HG03354 (cell line): ENCODE measurements at regions not wholly inside any gene's neighbourhood (a gene's known extent, or its start where the extent isn't known, plus 50 kb on each side); places are given as distances from the start of the nearest gene placed in this dataset.
"Not testable (repeated sequence)": the region's sequence is repeated elsewhere in the genome, so short reads cannot be mapped to it uniquely, and the experiment has no call there.

Experiments used
- ATAC-seq: cut with Tn5 transposase; IDR thresholded peaks from one replicate; pipeline ENCODE4 v1.9.1; 2021; ENCODE audit warnings: mild to moderate bottlenecking; ENCODE audit not compliant: unreplicated experiment, poor library complexity, severe bottlenecking

DNA sequence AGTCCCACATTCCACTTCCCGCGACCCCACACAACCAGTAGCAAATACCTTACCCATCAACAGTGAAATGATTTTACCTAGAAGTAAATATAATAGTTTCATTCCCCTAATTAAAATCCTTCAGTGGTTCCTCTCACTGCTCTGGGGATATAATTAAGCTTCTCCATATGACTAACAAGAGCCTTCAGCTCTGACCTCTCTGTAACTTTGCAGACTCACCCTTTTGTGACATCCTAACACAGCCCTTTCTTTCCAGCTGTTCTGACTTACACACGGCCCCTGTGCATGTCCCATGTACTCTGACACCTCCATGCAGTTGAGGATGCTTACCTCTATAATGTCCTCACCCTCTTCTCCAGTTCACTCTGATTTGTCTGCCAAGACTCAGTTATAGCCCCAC, 137.3 kb upstream of the SPAG17 start:
- ATAC-seq, result no peak

DNA sequence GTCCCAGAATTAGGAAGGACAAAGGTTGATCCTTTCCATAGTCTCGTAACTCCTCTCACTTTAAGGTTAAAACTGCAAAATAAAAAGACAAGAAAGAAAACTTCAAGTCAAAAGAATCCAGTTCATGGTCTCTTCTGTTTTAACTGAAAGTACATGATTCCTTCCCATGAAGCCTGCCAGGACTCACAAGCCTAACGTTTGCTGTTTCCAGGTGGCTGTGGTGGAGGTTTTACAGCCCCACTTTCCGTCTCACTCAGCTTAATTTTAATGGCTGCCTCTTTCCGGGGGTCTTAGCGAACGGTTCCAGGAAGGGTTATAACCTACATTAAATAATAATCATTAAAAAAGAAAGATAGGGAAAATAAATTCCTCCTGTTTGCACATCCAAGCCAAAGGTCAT, 136.8 kb upstream of the SPAG17 start:
- no peak for ATAC-seq

DNA sequence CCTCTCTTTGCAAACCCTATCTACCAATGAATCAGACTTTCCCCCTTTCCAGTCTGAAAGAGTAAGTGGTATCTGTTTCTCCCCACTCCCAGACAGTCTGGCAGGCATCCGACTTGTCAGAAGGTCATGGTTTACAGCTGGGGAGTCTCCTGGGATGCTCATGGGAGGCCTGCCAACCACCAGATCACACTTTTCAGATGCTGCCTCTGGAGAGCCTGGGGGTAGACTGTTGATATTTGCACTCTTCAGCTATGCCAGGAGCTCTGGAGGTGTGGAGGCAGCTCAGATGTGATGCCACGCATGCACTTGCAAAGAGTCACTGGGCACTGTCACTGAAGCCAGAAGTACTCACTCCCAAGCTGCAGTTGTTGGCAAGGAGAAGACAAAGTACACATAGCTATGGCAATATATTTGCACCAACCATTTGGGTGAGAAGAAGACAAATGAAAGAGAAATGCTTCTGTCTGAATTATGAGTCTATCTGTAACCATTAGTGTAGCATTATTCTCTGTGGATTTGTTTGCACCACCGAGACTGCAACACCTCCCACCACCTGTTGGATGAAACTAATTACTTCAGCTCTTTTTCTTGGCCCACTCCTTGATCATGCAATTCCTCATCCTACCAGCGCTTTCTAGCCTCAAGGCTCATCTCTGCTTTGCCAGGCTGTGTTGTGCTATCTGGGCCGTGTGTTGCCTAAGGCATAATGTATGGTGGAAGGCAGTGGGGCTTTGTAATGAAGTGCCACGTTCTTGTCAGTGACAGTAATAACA, 133.0 kb upstream of the SPAG17 start:
- no peak for ATAC-seq

DNA sequence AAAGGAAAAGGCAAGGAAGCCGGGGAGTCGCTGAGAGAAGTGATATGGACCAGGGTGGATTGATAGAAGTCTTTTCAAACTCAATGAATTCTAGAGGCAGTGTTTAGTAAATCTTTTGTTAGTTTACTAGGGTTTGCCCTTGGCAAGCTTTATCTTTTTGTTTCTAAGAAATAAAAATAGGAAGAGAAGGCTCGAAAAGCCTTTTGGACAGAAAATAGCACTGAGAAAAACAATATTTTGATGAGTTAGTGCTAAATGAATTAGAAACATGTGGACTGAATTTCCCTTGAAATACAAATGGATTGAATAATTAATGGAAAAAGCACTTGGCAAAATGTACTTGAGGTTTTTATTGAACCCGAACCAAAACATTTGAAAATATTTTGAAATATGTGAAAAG, 121.8 kb upstream of the SPAG17 start:
- no peak for ATAC-seq

DNA sequence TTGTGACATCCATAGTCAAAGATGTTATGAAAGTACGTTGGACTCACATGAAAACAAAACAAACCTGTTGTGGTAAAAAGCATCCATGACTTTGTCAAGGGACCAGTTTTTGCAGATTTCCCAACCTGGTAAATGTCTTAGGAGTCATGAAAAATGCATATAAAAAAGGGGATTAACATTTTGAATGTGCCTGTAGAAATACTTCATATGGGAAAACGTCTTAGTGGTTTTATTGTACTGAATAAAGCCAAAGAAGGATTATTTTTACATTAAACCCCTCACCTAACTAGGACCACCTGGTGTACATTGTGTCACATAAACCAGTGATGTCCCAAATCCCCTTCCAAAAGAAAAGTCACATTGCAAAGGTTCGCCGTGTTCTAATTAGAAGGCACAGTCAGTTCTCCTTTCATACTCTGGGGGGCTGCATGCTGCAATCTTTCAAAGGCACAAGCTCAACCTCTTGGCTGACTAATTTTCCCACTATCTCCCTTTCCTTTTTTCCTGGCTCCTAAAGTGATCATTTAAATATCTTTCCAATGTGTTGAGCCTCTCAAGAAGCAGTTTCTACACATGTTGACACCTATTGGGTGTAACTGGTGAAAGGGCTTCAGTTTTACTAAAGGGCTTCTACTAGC, 119.8 kb upstream of the SPAG17 start:
- ATAC-seq, result no peak

DNA sequence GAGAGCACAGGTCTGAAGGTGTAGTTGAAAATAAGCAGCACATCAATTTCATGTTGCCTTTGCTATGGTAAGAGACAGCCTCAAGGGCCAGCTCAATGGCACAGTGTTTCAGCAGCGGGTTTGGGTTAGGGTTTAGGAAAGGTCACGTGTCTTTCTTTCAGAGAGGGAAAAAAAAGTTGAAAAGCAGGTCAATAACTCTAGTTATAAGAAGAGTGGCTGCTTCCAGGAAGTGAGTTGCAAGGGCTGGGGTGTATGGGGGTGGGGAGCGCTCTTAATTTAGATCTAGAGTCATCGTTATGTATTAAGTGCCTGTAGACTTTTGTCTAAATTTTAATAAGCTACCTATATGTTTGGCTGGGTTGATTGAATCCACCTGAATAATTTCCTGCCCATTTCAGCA, 118.5 kb upstream of the SPAG17 start:
- no peak for ATAC-seq

DNA sequence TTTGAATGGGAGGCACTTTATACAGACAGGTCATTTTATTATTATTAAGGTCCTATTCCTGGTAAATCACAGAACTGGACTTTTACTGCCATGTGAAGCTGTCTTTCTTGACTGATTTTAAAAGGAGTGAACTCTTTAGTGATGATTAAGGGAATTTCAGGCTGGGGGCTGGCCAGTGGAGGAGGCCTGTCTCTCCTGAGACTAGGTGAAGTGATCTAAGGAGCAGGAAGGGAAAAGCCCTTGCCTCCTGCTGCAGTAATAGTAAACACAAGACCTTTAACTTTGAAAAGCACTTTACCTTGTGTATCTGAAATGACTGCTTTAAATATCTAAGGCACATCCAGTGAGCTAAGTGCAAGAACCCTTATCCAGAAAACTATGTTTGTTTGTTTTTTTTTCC, 118.0 kb upstream of the SPAG17 start:
- no peak for ATAC-seq

DNA sequence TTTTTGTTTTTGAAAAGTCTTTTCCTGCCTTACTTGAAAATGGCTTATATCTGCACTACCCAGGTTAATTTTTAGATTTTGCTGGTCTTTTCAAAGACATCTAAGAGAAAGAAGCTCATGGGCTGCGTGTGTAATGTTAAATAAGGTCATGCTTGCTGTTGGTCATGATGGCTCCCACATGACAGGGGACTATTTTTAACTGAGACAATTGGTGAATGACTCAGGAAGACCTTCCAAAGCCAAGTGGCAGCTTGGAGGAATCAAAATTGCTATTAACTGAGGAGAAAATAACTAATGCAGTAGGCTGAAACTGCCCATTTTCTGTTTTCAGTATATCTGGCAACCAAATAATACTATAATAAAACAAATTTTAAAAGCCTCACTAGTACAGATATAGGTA, 117.1 kb upstream of the SPAG17 start:
- no peak for ATAC-seq

DNA sequence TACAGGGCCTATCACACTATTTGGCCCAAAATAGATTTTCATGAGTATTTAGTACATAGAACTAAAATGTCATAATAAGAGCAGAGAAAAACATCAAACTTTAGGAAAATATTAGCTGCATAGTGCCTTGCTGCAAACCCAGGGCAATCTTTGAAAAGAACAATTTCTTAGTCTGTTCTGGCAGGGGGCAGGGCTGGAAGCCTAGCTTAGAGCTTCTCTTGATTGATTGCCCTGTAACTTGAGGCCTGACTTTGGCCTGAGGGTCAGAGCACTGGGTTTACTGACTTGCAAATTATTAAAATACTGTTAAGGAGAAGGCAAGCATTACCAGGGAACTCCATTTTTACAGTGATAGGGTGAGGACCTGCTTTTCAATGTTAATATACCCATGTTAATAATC, 115.8 kb upstream of the SPAG17 start:
- no peak for ATAC-seq

DNA sequence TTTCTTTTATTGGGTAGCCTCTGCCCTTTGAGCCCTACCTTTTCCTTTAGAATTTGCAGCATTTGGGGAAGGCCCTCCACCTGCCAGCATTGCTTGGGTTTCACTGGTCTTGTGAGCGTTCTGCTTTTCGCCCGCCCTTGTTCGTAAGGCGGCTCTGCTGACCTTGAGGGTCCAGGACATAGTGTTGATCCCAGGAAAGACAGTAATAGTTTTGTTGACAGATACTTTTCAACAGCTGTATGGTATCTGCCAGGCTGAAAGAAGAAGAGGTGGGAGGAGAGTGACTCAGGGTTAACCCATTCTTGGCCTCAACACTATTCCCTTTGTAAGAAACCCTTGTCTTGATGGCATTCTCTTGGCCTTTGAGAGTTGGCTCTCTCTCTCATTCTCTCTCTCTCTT, 113.4 kb upstream of the SPAG17 start:
- ATAC-seq, result no peak

DNA sequence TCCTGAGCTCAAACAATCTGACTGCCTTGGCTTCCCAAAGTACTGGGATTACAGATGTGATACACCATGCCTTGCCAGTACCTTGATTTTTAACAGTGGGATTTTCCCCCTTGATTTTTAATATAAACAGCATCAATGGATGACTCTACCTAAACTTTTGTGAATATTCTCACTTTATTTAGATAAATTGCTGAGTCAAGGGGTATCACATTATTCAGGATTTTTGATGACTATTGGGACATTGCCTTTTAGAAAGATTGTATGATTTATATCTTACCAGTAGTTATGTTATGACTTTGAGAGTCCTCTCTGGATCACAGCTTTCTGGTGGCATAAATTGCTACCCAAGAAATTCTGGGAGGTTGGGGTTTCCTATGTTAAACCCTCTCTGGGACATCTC, 112.5 kb upstream of the SPAG17 start:
- ATAC-seq, result no peak

DNA sequence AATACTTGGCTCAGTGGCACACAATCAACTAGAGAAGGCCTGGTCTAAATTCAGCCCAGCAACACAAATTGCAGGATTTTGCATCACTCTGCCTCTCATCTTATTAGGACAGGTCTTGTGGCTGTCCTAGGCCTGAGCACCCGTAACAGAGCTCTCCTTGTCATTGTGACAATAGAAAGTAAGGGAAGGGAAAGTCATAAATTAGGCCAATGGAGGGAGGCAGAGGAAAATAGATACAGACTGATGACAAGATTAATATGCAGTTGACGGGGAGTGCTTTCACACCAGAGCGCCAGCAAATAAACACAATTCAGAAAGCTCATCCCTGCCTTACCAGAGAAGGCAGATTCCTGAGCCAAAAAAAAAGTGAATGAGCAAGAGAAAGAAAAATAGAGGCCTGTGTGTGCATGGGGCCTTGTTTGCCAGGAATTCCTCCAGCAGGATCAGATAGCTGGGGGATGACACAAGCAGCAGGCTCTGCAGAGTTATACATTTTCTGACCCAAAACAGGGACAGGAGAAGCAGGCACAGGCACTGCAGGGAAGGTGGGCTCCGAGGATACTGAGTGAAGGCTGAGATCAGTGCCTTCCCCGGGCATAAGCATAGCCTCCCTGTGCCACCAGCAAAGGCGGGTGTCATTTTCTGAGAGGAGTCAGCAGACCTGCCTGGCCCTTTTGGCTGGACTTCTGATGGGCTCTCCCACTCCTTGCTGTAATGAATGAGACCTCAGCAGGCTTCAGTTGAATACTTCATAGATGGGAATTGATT, 110.0 kb upstream of the SPAG17 start:
- no peak for ATAC-seq

DNA sequence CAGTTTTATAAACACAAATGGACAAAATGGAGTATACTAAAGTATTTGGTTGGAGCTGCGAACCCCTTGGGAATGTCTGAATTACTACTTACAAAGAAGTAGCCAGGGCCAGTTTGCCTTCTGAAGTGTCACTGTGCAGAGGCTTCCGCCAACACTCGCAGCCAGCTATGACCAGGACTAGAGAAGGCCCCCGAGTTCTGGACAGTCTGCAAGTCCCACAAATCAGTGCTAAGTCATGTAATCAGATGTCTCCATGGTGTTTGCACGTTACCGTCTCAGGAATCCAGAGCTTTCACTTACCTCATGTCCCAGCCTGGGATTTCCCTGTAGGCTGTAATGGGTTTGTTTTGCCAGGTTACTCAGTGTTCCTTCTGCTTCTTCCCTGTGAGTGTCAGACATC, 106.6 kb upstream of the SPAG17 start:
- no peak for ATAC-seq

DNA sequence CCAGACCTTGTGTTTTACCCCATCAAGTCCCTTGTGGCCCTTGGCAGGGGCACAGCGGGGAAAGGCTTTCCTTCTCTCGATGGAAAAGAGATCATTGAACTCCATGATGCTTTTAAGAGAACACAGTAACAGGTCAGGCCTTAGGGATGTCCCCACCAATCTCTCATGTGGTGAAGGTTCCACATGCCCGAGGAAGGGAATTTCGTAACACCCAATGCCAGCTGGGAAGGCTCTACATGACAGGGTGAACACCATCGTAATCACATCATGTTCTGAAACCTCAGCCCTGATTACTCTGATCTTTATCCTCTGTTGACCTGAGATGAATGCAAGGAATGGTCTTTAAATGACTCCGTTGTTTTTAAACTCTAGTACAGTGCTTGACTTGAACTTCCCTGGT, 105.5 kb upstream of the SPAG17 start:
- ATAC-seq, result no peak

DNA sequence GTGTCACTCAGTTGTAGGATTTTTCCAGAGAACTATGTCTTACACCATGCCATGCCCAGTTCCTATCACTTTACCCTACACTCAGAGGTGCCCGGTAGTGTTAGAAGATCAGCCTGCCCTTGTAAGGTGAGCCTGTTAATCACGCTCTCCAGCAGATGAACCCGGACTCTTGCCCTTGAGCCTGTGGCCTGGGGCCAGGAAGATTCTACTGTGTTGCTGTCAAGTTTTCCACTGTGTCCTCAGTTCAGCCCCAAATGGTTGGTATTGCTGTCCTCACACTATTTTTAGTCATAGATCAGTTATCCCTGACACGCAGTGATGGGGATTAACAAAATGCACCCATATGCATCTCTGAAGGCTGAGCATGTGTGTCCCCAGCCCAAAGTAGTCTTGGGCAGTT, 105.0 kb upstream of the SPAG17 start:
- ATAC-seq, result no peak

DNA sequence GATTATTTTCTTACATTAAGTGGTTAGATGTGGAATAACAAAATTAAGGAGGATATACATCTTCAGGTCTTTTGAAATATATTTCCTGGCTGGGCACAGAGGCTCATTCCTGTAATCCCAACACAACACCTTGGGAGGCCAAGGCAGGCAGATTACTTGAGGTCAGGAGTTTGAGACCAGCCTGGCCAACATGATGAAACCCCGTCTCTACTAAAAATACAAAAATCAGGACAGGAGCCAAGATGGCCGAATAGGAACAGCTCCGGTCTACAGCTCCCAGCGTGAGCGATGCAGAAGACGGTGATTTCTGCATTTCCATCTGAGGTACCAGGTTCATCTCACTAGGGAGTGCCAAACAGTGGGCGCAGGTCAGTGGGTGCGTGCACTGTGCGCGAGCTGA, 95.6 kb upstream of the SPAG17 start:
- ATAC-seq, result not testable (repeated sequence)

DNA sequence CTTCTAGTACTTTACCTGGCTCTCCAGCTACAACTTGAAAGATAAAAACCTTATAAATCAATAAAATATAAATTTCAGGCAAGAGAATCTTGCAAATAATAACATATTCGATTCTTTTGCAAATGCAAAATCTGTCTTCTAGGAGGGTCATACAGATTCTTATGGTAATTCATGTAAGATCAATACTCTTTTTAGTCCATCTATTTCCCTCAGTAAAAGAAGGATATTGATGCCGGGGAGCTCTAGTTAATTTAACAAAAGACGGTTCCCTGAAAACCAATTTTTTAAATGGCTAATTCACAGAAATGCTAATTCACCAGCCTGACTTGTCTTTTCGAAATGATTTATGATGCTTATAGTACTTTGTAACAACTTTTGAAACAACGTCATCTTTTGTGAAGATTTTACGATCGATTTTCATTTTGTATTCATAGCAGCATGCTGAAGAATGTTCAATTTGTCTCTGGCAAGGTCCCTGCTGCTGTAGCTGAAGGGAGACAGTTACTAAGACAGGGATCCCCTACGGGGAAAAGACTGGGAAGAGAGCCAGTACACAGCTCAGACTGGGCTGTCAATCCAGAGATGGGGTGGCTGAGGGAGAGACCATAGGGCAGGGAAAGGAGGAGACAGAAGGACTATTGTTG, 90.6 kb upstream of the SPAG17 start:
- ATAC-seq, result no peak

DNA sequence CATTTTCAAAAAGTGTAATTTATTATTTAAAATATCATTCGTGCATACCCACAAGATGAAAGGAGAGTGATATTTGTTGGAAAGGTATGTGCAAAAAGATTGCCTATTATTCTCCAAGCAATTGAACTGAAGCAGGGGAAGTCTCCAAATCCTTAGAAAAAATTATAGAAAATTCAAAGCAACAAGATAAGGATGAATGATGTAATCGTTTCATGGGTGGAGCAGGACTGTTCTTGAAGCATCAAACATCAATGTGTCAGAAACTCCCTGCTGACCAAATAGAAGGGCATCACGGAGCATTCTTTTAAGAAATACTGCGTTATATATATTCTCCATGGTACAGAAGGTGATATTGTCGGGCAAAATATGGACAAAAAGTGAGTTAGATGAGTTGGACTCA, 87.9 kb upstream of the SPAG17 start:
- no peak for ATAC-seq

DNA sequence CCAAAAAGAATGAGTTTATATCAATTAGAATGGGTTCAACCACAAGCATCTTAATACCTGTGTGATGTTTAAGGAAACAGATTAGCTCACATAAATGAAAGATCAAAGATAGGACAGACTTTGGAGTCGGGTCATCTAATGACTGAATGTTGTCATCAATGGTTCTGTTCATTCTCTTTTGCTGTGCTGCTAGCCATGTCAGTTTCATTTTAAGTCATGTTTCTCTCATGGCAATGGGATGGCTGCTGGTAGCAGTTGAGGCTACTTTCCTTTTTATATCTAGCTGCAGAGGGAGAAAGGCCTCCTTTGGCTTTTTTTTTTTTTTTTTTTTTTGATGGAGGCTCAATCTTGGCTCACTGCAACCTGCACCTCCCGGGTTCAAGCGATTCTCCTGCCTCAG, 86.9 kb upstream of the SPAG17 start:
- no peak for ATAC-seq

DNA sequence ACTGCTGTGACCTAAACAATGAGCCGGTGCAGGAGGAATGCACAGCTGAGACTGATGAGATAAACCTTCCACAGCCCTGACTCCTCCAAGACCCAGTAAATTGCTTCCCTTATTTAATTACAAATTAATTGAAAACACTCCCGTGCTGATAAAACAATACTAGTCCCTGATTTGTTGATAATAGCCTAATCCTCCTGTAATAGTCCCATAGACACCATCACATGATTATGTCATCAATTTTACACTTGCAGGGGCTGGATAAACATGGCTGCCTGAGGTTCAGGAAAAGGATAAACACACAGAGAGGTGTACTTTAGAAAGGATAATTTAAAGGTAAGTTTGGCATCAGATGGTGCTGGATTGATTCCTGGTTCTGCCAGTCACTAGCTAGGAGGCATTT, 84.6 kb upstream of the SPAG17 start:
- no peak for ATAC-seq

DNA sequence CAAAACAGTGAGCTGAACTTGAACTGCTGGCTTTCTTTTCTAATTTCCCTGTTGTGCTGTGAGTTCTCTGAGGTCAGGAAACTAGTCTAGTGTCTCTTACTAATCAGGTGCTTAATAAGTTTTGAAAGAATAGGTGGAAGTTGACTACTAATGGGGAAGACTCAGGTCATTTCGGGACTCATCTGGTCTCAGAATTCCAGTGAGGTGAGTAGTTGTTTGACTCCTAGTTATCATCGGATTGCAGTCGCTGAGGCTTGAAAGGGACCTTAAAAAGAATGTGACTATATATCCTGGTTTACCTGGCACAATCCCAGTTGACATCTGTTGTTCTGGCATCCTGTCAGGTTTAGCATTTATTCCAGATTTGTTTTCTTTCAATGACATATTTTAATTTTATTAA, 81.4 kb upstream of the SPAG17 start:
- no peak for ATAC-seq
